IMR-90 (cell line): ENCODE measurements at regions not wholly inside any gene's neighbourhood (a gene's known extent, or its start where the extent isn't known, plus 50 kb on each side); places are given as distances from the start of the nearest gene placed in this dataset.
A peak's percentile ranks its signal among the peaks of the same experiment; 100 is the strongest.

Experiments used
- ATAC-seq: fragments of 200-7000 bp; cut with Tn5 transposase; 2 replicates; pipeline ENCODE4 v1.9.1; 2020; ENCODE audit warnings: low read depth, mild to moderate bottlenecking, moderate library complexity
- BruUV-seq: library from RNA; stranded (reverse); fragments of 400-500 nt; replicated peaks from 2 replicates; lab custom pipeline; 2021; lab: Mats Ljungman, UMichigan
- CTCF ChIA-PET: fragments of 300-600 bp; formaldehyde crosslinking; extraction: SDS; loops from one replicate; lab custom pipeline; 2021; ENCODE audit warnings: antibody characterized with exemption; lab: Yijun Ruan, JAX
- POLR2A ChIA-PET: fragments of 300-600 bp; sonication (Branson Sonifier 250); formaldehyde crosslinking; loops from one replicate; lab custom pipeline; 2022; ENCODE audit warnings: antibody characterized with exemption; ENCODE audit not compliant: unreplicated experiment; lab: Charles Lee
- DNase-seq: peaks from one replicate; pipeline ENCODE4 v3.0.0; 2013
- H2AFZ ChIP-seq: replicated peaks from 2 replicates; pipeline ENCODE3; 2013; ENCODE audit warnings: low read length, mild to moderate bottlenecking; ENCODE audit not compliant: poor library complexity
- H2AK5ac ChIP-seq: 2 replicates; pipeline ENCODE4 v1.6.1; 2013; ENCODE audit warnings: low read depth, low read length, inconsistent platforms
- H2AK9ac ChIP-seq: replicated peaks from 2 replicates; pipeline ENCODE3; 2013; ENCODE audit warnings: mild to moderate bottlenecking, low read depth, low read length, moderate library complexity; ENCODE audit not compliant: poor library complexity
- H2BK120ac ChIP-seq: 2 replicates; pipeline ENCODE4 v1.6.1; 2013; ENCODE audit warnings: low read depth, low read length, inconsistent platforms
- H2BK15ac ChIP-seq: 3 replicates; pipeline ENCODE4 v1.6.1; 2013; ENCODE audit warnings: low read depth, low read length, inconsistent platforms
- H2BK20ac ChIP-seq: 2 replicates; pipeline ENCODE4 v1.6.1; 2013; ENCODE audit warnings: low read depth, mild to moderate bottlenecking, inconsistent platforms, low read length, moderate library complexity
- H2BK5ac ChIP-seq: 2 replicates; pipeline ENCODE4 v1.6.1; 2013; ENCODE audit warnings: mild to moderate bottlenecking, low read depth, low read length, inconsistent platforms; ENCODE audit not compliant: poor library complexity, severe bottlenecking
- H3K14ac ChIP-seq: replicated peaks from 2 replicates; pipeline ENCODE4 v1.6.1; 2013; ENCODE audit warnings: low read depth, low read length, inconsistent platforms
- H3K18ac ChIP-seq: 2 replicates; pipeline ENCODE4 v1.6.1; 2013; ENCODE audit warnings: low read depth, low read length, control low read depth
- H3K23ac ChIP-seq: 2 replicates; pipeline ENCODE4 v1.6.1; 2013; ENCODE audit warnings: low read depth, low read length, inconsistent platforms
- H3K27ac ChIP-seq: 2 replicates; pipeline ENCODE4 v1.5.1; 2013; ENCODE audit warnings: mild to moderate bottlenecking, control low read depth, low read length; ENCODE audit not compliant: insufficient read depth
- H3K27me3 ChIP-seq: 2 replicates; pipeline ENCODE4 v1.6.1; 2013; ENCODE audit warnings: low read length; ENCODE audit not compliant: control insufficient read depth, insufficient read depth
- H3K36me3 ChIP-seq: 2 replicates; pipeline ENCODE4 v1.6.1; 2013; ENCODE audit warnings: low read length, mixed read lengths; ENCODE audit not compliant: control insufficient read depth, insufficient read depth
- H3K4ac ChIP-seq: 2 replicates; pipeline ENCODE4 v1.6.1; 2013; ENCODE audit warnings: low read depth, low read length, inconsistent platforms
- H3K4me1 ChIP-seq: 2 replicates; pipeline ENCODE4 v1.6.1; 2013; ENCODE audit warnings: low read length, mixed read lengths; ENCODE audit not compliant: control insufficient read depth, insufficient read depth
- H3K4me2 ChIP-seq: 2 replicates; pipeline ENCODE4 v1.6.1; 2013; ENCODE audit warnings: low read depth, mild to moderate bottlenecking, control low read depth, low read length, moderate library complexity
- H3K4me3 ChIP-seq: 2 replicates; pipeline ENCODE4 v1.5.1; 2013; ENCODE audit warnings: low read depth, mild to moderate bottlenecking, control low read depth, low read length, moderate library complexity; ENCODE audit not compliant: insufficient read depth
- H3K56ac ChIP-seq: 2 replicates; pipeline ENCODE4 v1.6.1; 2013; ENCODE audit warnings: low read length, inconsistent platforms; ENCODE audit not compliant: insufficient read depth; ENCODE audit errors: extremely low read depth
- H3K79me1 ChIP-seq, 2 experiments: 2 replicates each; pipeline ENCODE4 v1.6.1; 2013; ENCODE audit warnings: low read length in 2 of 2, inconsistent platforms in 1 of 2, low read depth in 1 of 2
- H3K9ac ChIP-seq: 2 replicates; pipeline ENCODE4 v1.6.1; 2013; ENCODE audit warnings: low read depth, low read length, control low read depth
- H3K9me1 ChIP-seq: 2 replicates; pipeline ENCODE4 v1.6.1; 2013; ENCODE audit warnings: low read length, inconsistent platforms; ENCODE audit not compliant: insufficient read depth
- H3K9me3 ChIP-seq: 2 replicates; pipeline ENCODE4 v1.6.1; 2013; ENCODE audit warnings: low read length; ENCODE audit not compliant: control insufficient read depth, insufficient read depth
- H4K20me1 ChIP-seq: 2 replicates; pipeline ENCODE4 v1.6.1; 2013; ENCODE audit warnings: low read length, inconsistent platforms; ENCODE audit not compliant: insufficient read depth
- H4K5ac ChIP-seq: 2 replicates; pipeline ENCODE4 v1.6.1; 2013; ENCODE audit warnings: mild to moderate bottlenecking, low read depth, low read length, control low read depth
- H4K8ac ChIP-seq, 2 experiments: 2 replicates each; pipeline ENCODE4 v1.6.1; 2013; ENCODE audit warnings: low read depth in 2 of 2, low read length in 2 of 2, control low read depth in 1 of 2, inconsistent platforms in 1 of 2
- H4K91ac ChIP-seq: 2 replicates; pipeline ENCODE4 v1.6.1; 2013; ENCODE audit warnings: low read depth, low read length, inconsistent platforms; ENCODE audit not compliant: insufficient read depth
- BHLHE40 ChIP-seq: fragments of 150-350 bp; IDR thresholded peaks from 2 replicates; pipeline ENCODE4 v1.6.1; 2016; ENCODE audit warnings: mild to moderate bottlenecking, low read depth, low read length
- CEBPB ChIP-seq: IDR thresholded peaks from 2 replicates; pipeline ENCODE4 v1.6.1; 2012; ENCODE audit warnings: low read depth, low read length, improper control_type of control experiment
- RAD21 ChIP-seq: IDR thresholded peaks from 2 replicates; pipeline ENCODE4 v1.6.1; 2012; ENCODE audit warnings: low read length, improper control_type of control experiment
- WGBS, 2 experiments: methylation state at CpG; one replicate each; pipeline versions ENCODE4 v1.1.5 to v1.1.7; 2013; ENCODE audit warnings: missing lambda C conversion rate in 2 of 2; ENCODE audit not compliant: insufficient read length in 1 of 2; ENCODE audit errors: extremely low coverage in 2 of 2; 5-methylcytosine and 5-hydroxymethylcytosine counted together
- dilution Hi-C: fragments of 300-500 bp; cut with HindIII; formaldehyde crosslinking; loops from one replicate; pipeline ENCODE4 v1.14.3; 2018; ENCODE audit warnings: low sequenced_read_pairs; ENCODE audit not compliant: unreplicated experiment
- in situ Hi-C: fragments of 300-500 bp; cut with MboI; formaldehyde crosslinking; loops from 3 replicates; pipeline ENCODE4 v1.14.3; 2019; ENCODE audit warnings: low sequenced_read_pairs, inconsistent platforms, mixed read lengths
- intact Hi-C: fragments of 100-400 bp; cut with micrococcal nuclease; formaldehyde crosslinking; loops from 2 replicates; pipeline ENCODE4 v1.10.0; 2022

- H3K56ac ChIP-seq = peak overlapping the region; percentile 70
- DNase-seq = no peak
- dilution Hi-C loops (no loop called here), in situ Hi-C loops (no loop called here), intact Hi-C loops (loop anchor here (5.0 to 10.0 kb wide), 2 partner anchors 376 to 409 kb away; no protein-coding TSS in a partner anchor)
- peak overlapping the region; percentile 95 for H2BK20ac ChIP-seq
- H2BK5ac ChIP-seq = peak overlapping the region; percentile 72
- ATAC-seq = peak; percentile 4; the same call in 1 of the 2 replicates
- H3K23ac ChIP-seq = peak overlapping the region; percentile 92
- H3K4me3 ChIP-seq = no peak overlapping the region
- TF ChIP-seq CEBPB (no peak), RAD21 (no peak), BHLHE40 (peak; percentile 16; the same call in 1 of the 2 replicates)
- H3K27me3 ChIP-seq = no peaks in the 10 kb centered on the region
- no peak overlapping the region for H2AK9ac ChIP-seq
- no TSS peak for BruUV-seq
- H3K4me1 ChIP-seq = peaks cover 21% of the 10 kb centered on the region
- H2AFZ ChIP-seq = peak overlapping the region; percentile 83
- H3K36me3 ChIP-seq = no peaks in the 10 kb centered on the region
- H3K9me3 ChIP-seq = no peaks in the 10 kb centered on the region
- peak overlapping the region; percentile 47 for H3K4me2 ChIP-seq
- 0% methylated on average over 1 of the region's 7 CpGs; no CpG with 5 or more reads in 1 of the 2 experiments for WGBS, 2 experiments
- peak overlapping the region; percentile 73 for H4K5ac ChIP-seq
- H3K79me1 ChIP-seq = 0 out of 4 replicates have a peak, but pooled peaks cover 0 to 5% of the 10 kb centered on the region in 2 experiments
- H3K27ac ChIP-seq = peak overlapping the region; percentile 96; the same call in 1 of the 2 replicates
- no peaks in the 10 kb centered on the region for H4K20me1 ChIP-seq
- peak overlapping the region; percentile 86 to 93; a peak in 3 of 4 replicates for H4K8ac ChIP-seq
- CTCF ChIA-PET = interaction anchor here (1.1 kb wide), 1 partner anchor 19 kb away, joined by 3 read pairs; no protein-coding TSS in a partner anchor
- H2BK120ac ChIP-seq = peak overlapping the region; percentile 98
- peak overlapping the region; percentile 91 for H3K14ac ChIP-seq
- POLR2A ChIA-PET = interaction anchor here (0.6 kb wide), 1 partner anchor 242 kb away, joined by 3 read pairs; no protein-coding TSS in a partner anchor
- H2AK5ac ChIP-seq = peak overlapping the region; percentile 78
- H3K18ac ChIP-seq = peak overlapping the region; percentile 74
- peak overlapping the region; percentile 96 for H4K91ac ChIP-seq
- peaks cover 16% of the 10 kb centered on the region for H3K9me1 ChIP-seq
- H3K9ac ChIP-seq = no peak overlapping the region; the same call in 1 of the 2 replicates
- peak overlapping the region; percentile 90 for H3K4ac ChIP-seq
- H2BK15ac ChIP-seq = peak overlapping the region; percentile 89; the same call in 2 of the 3 replicates
These were observed 179.6 kb upstream of the JARID2 start for GRCh38 chr6:15066089-15066758.
